ENCODE measurements at regions not wholly inside any gene's neighbourhood (a gene's known extent, or its start where the extent isn't known, plus 50 kb on each side); places are given as distances from the start of the nearest gene placed in this dataset.
"Not testable (repeated sequence)": the region's sequence is repeated elsewhere in the genome, so short reads cannot be mapped to it uniquely, and the experiment has no call there.

GRCh38 chr5:155655569-155655968 lies 642.0 kb downstream of the KIF4B start:
- TF ChIP-seq POLR2A (IDR thresholded peaks at IDR 0.05): no peak
- no peak for TF ChIP-seq CTCF (IDR thresholded peaks at IDR 0.05)
- no peak for ATAC-seq
- intact Hi-C loops (cut with DNase I): no loop called here

GRCh38 chr5:155661859-155662258 lies 648.3 kb downstream of the KIF4B start:
- no peak overlapping the region for H3K4me3 ChIP-seq
- no peaks in the 10 kb centered on the region for H3K36me3 ChIP-seq
- H3K27me3 ChIP-seq: no peaks in the 10 kb centered on the region
- no peak for TF ChIP-seq CTCF (IDR thresholded peaks at IDR 0.05)
- H3K4me1 ChIP-seq: no peaks in the 10 kb centered on the region
- DNase-seq (no peak), ATAC-seq (no peak)
- no peaks in the 10 kb centered on the region for H3K9me3 ChIP-seq
- H3K27ac ChIP-seq: no peak overlapping the region
- intact Hi-C loops (cut with DNase I): no loop called here

More at GRCh38 chr5:155655569-155655968, 642.0 kb downstream of the KIF4B start:
- no peaks in the 10 kb centered on the region for H3K27me3 ChIP-seq
- H3K36me3 ChIP-seq: no peaks in the 10 kb centered on the region
- 88 to 94% (median 91%) methylated on average over 2 of the region's 2 CpGs for WGBS, 4 donors
- H3K4me1 ChIP-seq: no peaks in the 10 kb centered on the region
- no peak overlapping the region for H3K4me3 ChIP-seq
- DNase-seq: no peak
- H3K9me3 ChIP-seq: peaks cover 0 to 6% (median 0%) of the 10 kb centered on the region in 12 donors
- no peak overlapping the region for H3K27ac ChIP-seq

GRCh38 chr5:155665361-155665760 lies 651.8 kb downstream of the KIF4B start:
- ATAC-seq (no peak), DNase-seq (no peak)
- WGBS, 4 donors: 53 to 63% (median 60%) methylated on average over 7 of the region's 7 CpGs
- Histone ChIP-seq H3K27me3 (no peaks in the 10 kb centered on the region), H3K9me3 (no peaks in the 10 kb centered on the region), H3K27ac (no peak overlapping the region), H3K36me3 (no peaks in the 10 kb centered on the region), H3K4me1 (no peaks in the 10 kb centered on the region), H3K4me3 (no peak overlapping the region)
- TF ChIP-seq POLR2A (IDR thresholded peaks at IDR 0.05) (no peak), CTCF (IDR thresholded peaks at IDR 0.05) (no peak)
- intact Hi-C loops (cut with DNase I): no loop called here

- intact Hi-C loops (cut with DNase I); ATAC-seq; H3K4me3 ChIP-seq: not testable (repeated sequence)
These were observed 655.0 kb upstream of the SGCD start for GRCh38 chr5:155672001-155672400.

GRCh38 chr5:155676967-155677366 lies 650.0 kb upstream of the SGCD start:
- Histone ChIP-seq H3K36me3 (no peaks in the 10 kb centered on the region), H3K27ac (no peak overlapping the region), H3K4me3 (no peak overlapping the region), H3K27me3 (no peaks in the 10 kb centered on the region), H3K4me1 (no peaks in the 10 kb centered on the region), H3K9me3 (peaks cover 0 to 32% (median 6%) of the 10 kb centered on the region in 12 donors)
- ATAC-seq (no peak), DNase-seq (no peak)
- TF ChIP-seq CTCF (IDR thresholded peaks at IDR 0.05) (no peak), POLR2A (IDR thresholded peaks at IDR 0.05) (no peak)
- intact Hi-C loops (cut with DNase I): no loop called here

More at GRCh38 chr5:155672001-155672400, 655.0 kb upstream of the SGCD start:
- peaks cover 0 to 26% (median 6%) of the 10 kb centered on the region in 12 donors for H3K9me3 ChIP-seq
- not testable (repeated sequence) for H3K4me1 ChIP-seq, H3K27me3 ChIP-seq, H3K36me3 ChIP-seq, H3K27ac ChIP-seq, DNase-seq
- WGBS, 4 donors: 48 to 77% (median 64%) methylated on average over 7 of the region's 7 CpGs
